ENCODE measurements at regions not wholly inside any gene's neighbourhood (a gene's known extent, or its start where the extent isn't known, plus 50 kb on each side); places are given as distances from the start of the nearest gene placed in this dataset.
"Not testable (repeated sequence)": the region's sequence is repeated elsewhere in the genome, so short reads cannot be mapped to it uniquely, and the experiment has no call there.

DNA sequence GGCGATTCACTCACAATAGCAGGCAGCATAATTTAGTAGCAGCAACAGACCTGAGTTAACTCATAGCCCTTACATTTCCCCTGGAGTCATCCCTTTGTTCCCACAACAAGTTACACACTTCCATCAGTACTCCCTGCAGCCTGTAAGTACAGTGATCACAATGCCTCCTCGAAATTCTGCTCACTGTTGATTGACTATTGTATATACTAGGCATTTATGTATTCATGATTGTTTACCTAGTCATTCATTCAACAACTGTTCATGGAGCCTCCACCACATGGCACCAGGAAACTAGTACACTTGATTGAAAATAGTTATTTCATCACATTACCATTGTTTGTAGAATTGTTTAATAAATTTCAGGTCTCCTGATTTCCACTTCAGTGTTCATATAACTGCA is 71.4 kb upstream of the P3H2 start:
- DNase-seq = no peak

DNA sequence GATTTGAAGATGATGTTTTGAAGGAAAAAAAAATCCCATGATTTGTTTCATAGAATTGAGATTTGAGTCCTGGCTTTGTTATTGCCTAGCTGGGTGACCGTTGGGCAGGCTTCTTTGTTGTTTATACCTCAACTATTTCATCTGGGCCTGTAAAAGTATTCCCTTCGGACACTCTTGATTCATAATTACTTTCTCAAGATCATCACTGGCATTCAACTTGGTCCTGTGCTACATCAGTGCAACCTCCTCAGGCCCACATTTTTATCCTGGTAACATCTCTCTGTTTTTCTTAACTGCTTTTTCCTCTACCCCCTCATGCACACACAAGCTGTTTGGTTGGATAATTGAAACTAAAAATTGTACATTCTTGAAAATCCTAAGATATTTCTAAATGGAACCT is 67.5 kb upstream of the P3H2 start:
- DNase-seq = no peak

DNA sequence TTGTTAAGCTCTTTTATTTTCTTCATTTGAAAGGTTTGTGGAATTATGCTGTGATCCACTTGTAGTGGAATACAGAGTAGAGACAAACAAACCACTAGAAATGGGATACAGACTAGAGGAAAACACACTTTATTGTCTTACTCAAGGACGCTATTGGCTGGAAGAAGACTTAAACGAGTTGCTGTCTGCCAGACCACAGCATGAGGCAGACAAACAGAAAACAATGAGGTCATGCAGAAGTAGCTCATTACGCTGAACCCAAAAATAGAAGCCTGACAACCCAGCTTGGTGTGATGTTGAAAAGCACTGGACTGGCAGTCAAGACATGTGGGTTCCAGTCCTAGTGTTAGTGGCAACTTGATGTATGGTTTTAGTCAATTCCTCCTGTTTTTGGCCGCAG is 62.4 kb upstream of the P3H2 start:
- DNase-seq = peak; percentile 93

DNA sequence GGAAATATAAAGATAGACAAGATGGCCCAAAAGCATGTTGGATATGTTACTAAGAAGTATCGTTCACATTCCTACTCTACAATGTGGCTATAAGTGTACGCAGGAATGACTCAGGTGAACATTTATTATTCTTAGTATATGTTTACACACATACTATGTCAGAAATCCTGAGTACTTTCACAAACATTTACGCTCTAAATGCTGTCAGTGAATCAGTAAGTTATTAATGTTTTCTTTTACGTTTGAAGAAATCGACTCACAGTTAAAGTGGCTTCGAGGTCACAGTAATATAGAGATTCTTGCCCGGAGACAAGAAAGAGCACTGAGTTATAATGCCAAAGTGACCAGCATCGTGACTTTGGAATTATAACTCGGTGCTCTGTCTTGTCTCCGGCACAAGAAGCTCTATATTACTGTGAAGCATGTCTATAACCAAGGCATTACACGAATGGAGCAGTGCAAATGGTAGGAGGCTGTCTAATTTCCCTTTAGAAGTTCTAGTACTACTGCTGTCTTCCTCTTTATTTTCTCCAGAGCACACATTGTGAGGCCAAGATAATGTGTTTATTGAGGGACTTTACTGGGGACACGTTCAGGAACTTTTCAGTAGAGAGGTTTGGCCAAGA is 61.8 kb upstream of the P3H2 start:
- peak; percentile 63 for DNase-seq

- DNase-seq = peak; percentile 82
Measured at GRCh38 chr3:190180268-190180667, 59.6 kb upstream of the P3H2 start.

DNA sequence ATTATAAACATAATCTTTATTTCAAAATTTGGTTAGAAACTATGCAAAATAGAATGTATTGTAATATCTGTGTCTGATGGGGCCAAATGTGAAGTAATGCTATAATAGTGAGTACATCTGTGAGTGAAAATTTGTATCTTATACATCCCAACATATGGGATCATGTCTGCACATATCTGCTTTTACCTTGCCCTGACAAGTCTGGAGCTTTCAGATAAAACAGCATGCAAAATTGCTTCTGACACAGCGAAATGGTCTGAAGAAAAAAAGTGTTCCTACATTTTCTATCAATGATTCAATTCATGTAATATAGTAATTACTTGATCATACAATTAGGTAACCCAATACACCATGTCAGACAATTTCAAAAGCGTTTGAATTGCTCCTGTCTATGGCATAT is 58.1 kb upstream of the P3H2 start:
- no peak for DNase-seq

GRCh38 chr3:190176933-190177525 is 56.3 kb upstream of the P3H2 start:
- DNase-seq = not testable (repeated sequence)

GRCh38 chr3:190176106-190176505 is 55.4 kb upstream of the P3H2 start:
- not testable (repeated sequence) for DNase-seq

GRCh38 chr3:190175490-190175889 is 54.8 kb upstream of the P3H2 start:
- DNase-seq = peak; percentile 54

DNA sequence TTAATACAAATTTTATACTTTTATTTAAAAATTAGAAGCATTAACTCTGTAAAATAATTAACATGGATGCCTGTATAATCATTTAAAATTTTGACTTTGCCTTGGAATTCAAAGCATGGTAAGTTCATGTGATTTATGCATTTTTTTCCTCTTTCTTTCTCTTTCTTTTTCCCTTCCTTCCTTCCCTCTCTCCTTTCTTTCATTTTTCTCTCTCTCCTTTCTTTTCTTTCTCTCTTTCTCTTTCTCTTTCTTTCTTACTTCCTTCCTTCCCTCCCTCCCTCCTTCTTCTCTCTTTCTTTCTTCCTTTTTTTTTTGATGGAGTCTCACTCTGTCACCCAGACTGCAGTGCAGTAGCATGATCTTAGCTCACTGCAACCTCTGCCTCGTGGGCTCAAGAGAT is 53.8 kb upstream of the P3H2 start:
- DNase-seq = no peak

DNA sequence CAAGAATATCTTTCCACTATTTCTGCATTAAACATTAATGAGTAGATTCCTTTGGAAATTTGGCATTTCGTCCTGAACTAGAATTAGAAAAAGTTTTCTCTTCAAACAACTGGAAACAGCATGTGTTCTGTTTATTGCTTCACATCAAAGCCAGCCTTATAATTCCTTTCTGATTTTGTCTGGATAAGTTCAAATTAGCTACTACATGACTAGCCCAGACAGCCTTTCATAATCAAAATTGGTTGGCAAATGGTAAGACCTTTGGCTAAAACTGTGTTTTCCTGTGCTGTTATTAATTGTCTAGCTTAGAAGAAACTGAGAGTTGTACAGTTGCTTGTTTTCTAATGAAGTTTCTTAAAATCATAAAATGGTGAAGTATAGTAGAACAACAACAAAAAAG is 52.7 kb upstream of the P3H2 start:
- DNase-seq = no peak

GRCh38 chr3:190172751-190173150 is 52.1 kb upstream of the P3H2 start:
- peak; percentile 30 for DNase-seq

Data from fibroblast of skin of back (primary cell).